ENCODE measurements at regions not wholly inside any gene's neighbourhood (a gene's known extent, or its start where the extent isn't known, plus 50 kb on each side); places are given as distances from the start of the nearest gene placed in this dataset.
"Not testable (repeated sequence)": the region's sequence is repeated elsewhere in the genome, so short reads cannot be mapped to it uniquely, and the experiment has no call there.

- DNase-seq = no peak
Observed at GRCh38 chr16:13835387-13835786, 84.6 kb upstream of the ERCC4 start.

DNA sequence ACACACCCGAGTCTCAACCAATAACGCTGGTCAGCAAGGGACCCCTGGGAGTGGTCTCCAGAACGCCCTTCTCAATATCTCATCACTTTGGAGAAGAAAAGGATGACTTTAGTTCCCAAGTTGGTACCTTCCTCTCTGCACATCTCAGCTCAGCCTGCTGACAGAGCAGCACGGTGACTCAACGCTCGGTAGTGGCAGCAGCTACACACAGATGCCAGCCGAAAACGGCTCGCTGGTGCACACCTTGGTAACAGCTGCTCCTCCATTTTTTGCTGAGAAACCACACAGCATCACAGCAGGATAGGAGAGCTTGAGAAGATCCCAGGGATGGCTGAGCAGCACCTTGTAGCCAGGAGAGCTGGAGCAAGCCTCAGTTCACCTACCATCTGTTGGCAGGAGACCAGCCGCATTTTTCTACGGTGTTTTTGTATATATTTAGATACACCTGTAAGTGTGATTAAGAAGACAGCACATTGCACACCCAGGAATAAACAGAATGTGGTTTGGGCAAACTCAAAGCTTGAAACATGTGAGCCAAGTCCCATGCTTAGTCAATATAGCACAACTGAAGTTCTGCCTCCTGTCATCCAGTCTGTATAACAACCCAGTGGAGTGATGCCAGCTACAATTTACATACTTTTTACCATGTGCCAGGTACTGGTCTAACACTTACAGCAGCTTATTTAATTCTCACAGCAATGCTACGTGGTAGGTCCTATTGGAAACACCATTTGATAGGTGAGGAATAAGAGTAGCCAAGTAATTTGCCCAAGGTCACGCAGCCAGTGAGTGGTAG, 83.8 kb upstream of the ERCC4 start:
- DNase-seq = no peak

GRCh38 chr16:13838401-13839190, 81.4 kb upstream of the ERCC4 start:
- DNase-seq = no peak

- no peak for DNase-seq
Observed at GRCh38 chr16:13839577-13839976, 80.4 kb upstream of the ERCC4 start.

DNA sequence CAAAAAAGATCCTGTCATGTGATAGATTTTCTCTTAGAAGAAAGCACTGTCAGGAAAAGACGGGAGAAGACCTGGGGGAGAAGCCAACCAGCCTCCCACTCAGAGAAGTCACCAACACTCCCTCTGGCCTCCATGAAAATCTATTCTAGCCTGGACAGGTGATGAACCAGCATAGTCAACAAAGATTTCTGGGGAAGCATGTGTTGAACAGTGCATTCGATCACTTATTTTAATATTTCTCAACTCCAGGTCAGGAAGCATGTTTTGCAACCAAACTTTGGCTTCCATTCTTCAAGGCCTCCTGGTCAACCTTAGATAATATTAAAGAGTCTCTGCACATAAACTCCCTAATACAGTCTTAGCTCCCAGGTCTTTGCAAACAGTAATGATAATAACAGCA, 74.7 kb upstream of the ERCC4 start:
- no peak for DNase-seq

- no peak for DNase-seq
Observed at GRCh38 chr16:13848795-13849194, 71.2 kb upstream of the ERCC4 start.

- not testable (repeated sequence) for DNase-seq
Observed at GRCh38 chr16:13850173-13850572, 69.8 kb upstream of the ERCC4 start.

DNA sequence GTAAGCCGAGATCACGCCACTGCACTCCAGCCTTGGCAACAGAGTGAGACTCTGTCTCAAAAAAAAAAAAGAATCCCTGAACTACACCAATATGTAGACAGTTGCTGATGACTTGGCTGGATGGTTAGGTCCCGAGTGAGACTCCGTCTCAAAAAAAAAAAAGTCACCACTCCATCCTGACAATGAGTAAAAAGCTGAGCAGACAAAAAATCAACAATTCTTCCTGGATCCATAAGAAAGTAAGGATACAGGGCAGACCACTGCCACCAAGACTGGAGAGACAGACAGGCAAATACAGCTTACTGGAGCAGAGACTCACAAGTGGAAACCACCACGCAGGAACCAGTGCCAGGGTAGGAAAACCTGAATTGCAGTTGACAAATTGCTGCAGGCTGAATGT, 67.1 kb upstream of the ERCC4 start:
- DNase-seq = no peak

- no peak for DNase-seq
Observed at GRCh38 chr16:13856398-13856797, 63.6 kb upstream of the ERCC4 start.

DNA sequence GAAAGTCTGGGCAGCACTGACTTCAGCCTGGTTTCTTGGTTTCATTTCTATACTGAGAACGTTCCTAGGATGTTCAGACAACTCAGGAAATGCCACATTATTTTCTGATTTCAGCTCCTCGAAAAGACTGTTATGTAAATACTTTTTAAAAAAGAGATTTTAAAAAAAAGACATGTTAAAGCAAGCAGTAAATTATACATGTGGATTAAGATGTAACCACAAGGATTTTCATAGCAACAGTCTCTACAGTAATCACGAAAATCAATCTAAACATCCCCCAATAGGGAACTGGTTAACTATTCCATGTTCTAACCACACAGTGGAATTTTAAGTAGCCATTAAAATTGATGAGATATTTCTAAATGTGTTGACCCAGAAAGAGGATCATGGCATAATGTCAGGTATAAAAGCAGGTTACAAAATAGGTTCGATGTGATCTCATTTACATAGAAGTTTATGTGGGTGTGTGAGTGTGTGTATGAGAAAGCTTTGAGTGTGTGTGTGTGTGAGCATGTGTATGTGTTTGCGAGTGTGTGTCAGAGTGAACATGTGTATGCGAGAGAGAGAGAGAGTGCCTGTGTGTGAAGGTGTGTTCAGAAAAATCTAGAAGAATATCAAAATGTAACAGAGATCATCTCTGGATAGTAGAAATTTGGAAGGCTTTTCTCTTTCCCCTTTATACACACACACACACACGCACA, 63.0 kb upstream of the ERCC4 start:
- no peak for DNase-seq

GRCh38 chr16:13858873-13859580, 60.9 kb upstream of the ERCC4 start:
- DNase-seq = no peak

DNA sequence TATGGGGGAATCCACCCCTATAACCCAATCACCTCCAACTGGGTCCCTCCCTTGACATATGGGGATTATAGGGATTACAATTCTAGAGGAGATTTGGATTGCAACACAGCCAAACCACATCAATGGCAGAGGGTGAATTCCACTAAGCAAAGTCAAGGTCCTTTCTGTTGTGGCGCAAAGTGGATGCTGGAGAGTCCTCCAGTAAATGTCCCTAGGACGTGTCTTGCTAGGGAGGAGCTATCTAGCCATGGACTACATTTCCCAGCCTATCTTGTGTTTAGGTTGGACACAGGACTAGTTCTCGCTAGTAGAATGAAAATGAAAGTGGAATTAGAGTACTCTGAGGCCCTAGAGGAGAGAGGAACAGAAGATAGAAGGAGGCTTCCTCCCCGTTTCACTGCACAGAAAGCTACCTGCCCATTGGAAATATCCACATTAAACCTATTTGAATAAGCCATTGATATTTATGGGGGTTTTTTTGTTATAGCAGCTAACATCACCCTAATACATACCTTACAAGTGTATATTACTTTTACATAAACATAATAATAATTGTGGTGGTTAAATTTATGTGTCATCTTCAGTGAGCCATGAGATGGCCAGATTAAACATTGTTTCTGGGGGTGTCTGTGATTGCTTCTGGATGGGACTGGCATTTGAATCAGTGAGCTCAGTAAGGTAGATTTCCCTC, 56.7 kb upstream of the ERCC4 start:
- DNase-seq = no peak

- DNase-seq = no peak
Observed at GRCh38 chr16:13864689-13865088, 55.3 kb upstream of the ERCC4 start.

GRCh38 chr16:13866073-13866472, 53.9 kb upstream of the ERCC4 start:
- peak in 1 of 2 experiments; percentile 46 for DNase-seq
